ENCODE measurements at regions not wholly inside any gene's neighbourhood (a gene's known extent, or its start where the extent isn't known, plus 50 kb on each side); places are given as distances from the start of the nearest gene placed in this dataset.

DNA sequence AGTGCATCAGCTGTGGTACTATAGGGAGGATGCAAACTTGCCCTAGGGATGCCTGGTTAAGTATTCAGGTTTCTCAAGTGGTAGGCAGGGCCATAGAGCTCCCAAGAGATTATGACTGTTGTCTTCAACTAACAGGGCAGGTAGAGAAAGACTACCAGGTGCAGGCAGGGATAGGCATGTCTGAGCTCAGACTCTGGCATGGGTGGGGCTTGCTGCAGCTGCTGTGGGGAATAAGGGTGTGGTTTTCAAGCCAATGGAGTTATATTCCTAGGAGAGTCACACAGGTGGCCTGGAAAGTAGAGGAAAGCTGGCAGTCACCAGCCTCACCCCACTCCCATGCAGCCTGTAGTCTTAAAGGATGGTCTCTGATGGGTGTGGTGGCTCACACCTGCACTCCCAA, 673.4 kb upstream of the ADGRL4 start:
- Histone ChIP-seq H3K36me3 (ENCODE audit: control insufficient read depth in 4 of 4, insufficient read depth in 4 of 4, low read length in 4 of 4) (no peaks in the 10 kb centered on the region), H3K4me3 (no peak overlapping the region), H3K9ac (ENCODE audit: insufficient read depth in 1 of 2, low read length in 2 of 2) (no peak overlapping the region), H3K4me1 (ENCODE audit: control insufficient read depth in 5 of 5, insufficient read depth in 5 of 5, low read length in 5 of 5) (no peaks in the 10 kb centered on the region), H3K9me3 (ENCODE audit: control insufficient read depth in 4 of 4, insufficient read depth in 3 of 4, low read length in 3 of 4) (peaks cover 2 to 6% (median 4%) of the 10 kb centered on the region in 4 donors), H3K27ac (ENCODE audit: low read depth in 1 of 2, low read length in 1 of 2) (no peak overlapping the region), H3K27me3 (ENCODE audit: control insufficient read depth in 3 of 3, insufficient read depth in 3 of 3, low read length in 2 of 3) (no peaks in the 10 kb centered on the region)
- ATAC-seq (ENCODE audit: insufficient read depth, low FRiP score) = no peak
- DNase-seq = no peak
- TF ChIP-seq, protein P1, sequence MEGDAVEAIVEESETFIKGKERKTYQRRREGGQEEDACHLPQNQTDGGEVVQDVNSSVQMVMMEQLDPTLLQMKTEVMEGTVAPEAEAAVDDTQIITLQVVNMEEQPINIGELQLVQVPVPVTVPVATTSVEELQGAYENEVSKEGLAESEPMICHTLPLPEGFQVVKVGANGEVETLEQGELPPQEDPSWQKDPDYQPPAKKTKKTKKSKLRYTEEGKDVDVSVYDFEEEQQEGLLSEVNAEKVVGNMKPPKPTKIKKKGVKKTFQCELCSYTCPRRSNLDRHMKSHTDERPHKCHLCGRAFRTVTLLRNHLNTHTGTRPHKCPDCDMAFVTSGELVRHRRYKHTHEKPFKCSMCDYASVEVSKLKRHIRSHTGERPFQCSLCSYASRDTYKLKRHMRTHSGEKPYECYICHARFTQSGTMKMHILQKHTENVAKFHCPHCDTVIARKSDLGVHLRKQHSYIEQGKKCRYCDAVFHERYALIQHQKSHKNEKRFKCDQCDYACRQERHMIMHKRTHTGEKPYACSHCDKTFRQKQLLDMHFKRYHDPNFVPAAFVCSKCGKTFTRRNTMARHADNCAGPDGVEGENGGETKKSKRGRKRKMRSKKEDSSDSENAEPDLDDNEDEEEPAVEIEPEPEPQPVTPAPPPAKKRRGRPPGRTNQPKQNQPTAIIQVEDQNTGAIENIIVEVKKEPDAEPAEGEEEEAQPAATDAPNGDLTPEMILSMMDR (IDR thresholded peaks at IDR 0.05; ENCODE audit: control extremely low read depth, extremely low read depth) = no peak

DNA sequence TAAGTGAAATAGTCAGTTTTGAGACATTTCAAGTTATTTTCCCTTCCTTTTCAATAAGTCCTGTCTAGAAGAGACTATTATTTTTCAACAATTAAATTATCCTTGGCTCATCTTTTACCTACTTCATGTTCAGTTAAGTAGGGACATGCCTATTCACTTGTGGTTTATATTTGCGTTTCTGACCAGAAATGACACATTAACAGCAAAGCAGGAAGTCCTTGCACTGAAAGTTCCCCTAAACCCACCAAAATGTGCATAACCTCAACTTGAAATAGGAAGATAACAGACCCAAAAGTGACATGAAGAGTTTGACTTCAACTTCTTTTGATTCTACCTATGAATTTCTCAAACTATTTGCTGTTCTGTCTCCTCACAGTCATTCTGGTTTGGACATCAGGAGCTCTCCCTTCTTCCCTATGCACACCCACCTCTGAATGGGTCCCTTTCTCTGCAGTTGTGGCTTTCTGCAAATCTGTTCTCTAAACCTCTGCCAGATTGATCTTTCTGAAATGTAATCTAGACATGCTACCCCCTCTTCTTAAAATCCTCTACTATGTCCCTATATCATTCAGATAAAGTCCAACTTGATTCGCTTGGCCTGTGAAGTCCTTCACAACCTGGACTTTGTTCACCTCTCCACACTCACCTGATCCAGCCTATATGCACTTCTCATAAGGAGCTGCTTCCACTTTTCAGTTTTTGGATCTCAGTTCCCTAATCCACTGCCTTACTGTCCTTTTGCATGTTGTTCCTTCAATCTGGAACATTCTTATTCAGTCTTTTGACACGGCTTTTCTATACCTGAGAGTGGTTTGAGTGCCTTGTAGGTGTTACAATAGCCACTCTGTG, 661.5 kb upstream of the ADGRL4 start:
- WGBS, 2 donors = 55 to 68% methylated on average over 3 of the region's 3 CpGs
- ATAC-seq (ENCODE audit: insufficient read depth, low FRiP score) (no peak), DNase-seq (no peak)
- no peaks in the 10 kb centered on the region for H3K27me3 ChIP-seq (ENCODE audit: control insufficient read depth in 3 of 3, insufficient read depth in 3 of 3, low read length in 2 of 3)
- no peaks in the 10 kb centered on the region for H3K36me3 ChIP-seq (ENCODE audit: control insufficient read depth in 4 of 4, insufficient read depth in 4 of 4, low read length in 4 of 4)
- no peak overlapping the region for H3K27ac ChIP-seq (ENCODE audit: low read depth in 1 of 2, low read length in 1 of 2)
- TF ChIP-seq, protein P1 (IDR thresholded peaks at IDR 0.05; ENCODE audit: control extremely low read depth, extremely low read depth) = no peak
- H3K4me1 ChIP-seq (ENCODE audit: control insufficient read depth in 5 of 5, insufficient read depth in 5 of 5, low read length in 5 of 5) = no peaks in the 10 kb centered on the region
- H3K9me3 ChIP-seq (ENCODE audit: control insufficient read depth in 4 of 4, insufficient read depth in 3 of 4, low read length in 3 of 4) = no peaks in the 10 kb centered on the region
- H3K4me3 ChIP-seq = no peak overlapping the region
- H3K9ac ChIP-seq (ENCODE audit: insufficient read depth in 1 of 2, low read length in 2 of 2) = no peak overlapping the region

DNA sequence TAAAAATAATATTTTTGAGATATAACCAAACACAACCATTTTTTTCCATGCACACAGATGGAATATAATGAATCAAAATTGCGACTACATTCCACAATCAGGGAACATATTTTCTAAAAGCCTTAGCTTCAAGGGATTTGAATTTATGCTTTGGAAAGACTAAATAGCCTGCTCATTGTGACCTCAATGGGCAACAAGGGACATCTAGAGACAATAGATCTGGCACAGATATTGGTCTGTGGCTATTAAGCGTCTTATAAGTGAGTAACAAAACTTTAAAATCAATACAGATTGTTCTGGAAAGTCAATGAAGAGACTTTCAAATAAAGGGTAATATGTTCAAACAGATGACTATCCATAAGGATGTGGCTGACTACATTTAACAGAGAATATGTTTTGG, 660.6 kb upstream of the ADGRL4 start:
- no peaks in the 10 kb centered on the region for H3K4me1 ChIP-seq (ENCODE audit: control insufficient read depth in 5 of 5, insufficient read depth in 5 of 5, low read length in 5 of 5)
- H3K9me3 ChIP-seq (ENCODE audit: control insufficient read depth in 4 of 4, insufficient read depth in 3 of 4, low read length in 3 of 4) = no peaks in the 10 kb centered on the region
- 93 to 96% methylated on average over 2 of the region's 2 CpGs for whole genome bisulfite sequencing, 2 donors
- ATAC-seq (ENCODE audit: insufficient read depth, low FRiP score) (no peak), DNase-seq (no peak)
- H3K4me3 ChIP-seq = no peak overlapping the region
- H3K27ac ChIP-seq (ENCODE audit: low read depth in 1 of 2, low read length in 1 of 2) = no peak overlapping the region
- no peak overlapping the region for H3K9ac ChIP-seq (ENCODE audit: insufficient read depth in 1 of 2, low read length in 2 of 2)
- H3K36me3 ChIP-seq (ENCODE audit: control insufficient read depth in 4 of 4, insufficient read depth in 4 of 4, low read length in 4 of 4) = no peaks in the 10 kb centered on the region
- no peaks in the 10 kb centered on the region for H3K27me3 ChIP-seq (ENCODE audit: control insufficient read depth in 3 of 3, insufficient read depth in 3 of 3, low read length in 2 of 3)
- TF ChIP-seq, protein P1 (IDR thresholded peaks at IDR 0.05; ENCODE audit: control extremely low read depth, extremely low read depth) = no peak

DNA sequence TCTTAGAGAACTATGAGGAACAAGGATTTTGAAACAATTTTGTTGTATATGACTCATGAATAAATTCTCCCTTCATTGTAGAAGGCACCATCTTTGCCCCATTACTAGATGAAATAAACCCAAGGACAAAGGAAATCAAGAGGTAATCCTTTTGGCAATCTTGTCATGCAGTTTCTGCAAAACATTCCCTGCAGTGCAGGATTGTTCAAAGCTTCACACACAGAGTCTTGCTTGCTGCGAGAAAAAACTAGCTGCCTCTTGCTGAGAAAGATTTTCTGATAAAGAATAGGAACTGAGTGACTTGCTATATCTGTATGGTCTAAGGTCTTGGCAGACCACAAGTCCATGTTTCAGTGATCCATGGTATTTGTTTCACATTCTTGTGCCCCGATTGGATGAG, 657.4 kb upstream of the ADGRL4 start:
- TF ChIP-seq, protein P1 (IDR thresholded peaks at IDR 0.05; ENCODE audit: control extremely low read depth, extremely low read depth) = no peak

More for the DNA sequence above, 657.4 kb upstream of the ADGRL4 start:
- no peak for ATAC-seq (ENCODE audit: insufficient read depth, low FRiP score)
- no peak for DNase-seq
- Histone ChIP-seq H3K4me3 (no peak overlapping the region), H3K36me3 (ENCODE audit: control insufficient read depth in 4 of 4, insufficient read depth in 4 of 4, low read length in 4 of 4) (no peaks in the 10 kb centered on the region), H3K4me1 (ENCODE audit: control insufficient read depth in 5 of 5, insufficient read depth in 5 of 5, low read length in 5 of 5) (no peaks in the 10 kb centered on the region), H3K9ac (ENCODE audit: insufficient read depth in 1 of 2, low read length in 2 of 2) (no peak overlapping the region), H3K9me3 (ENCODE audit: control insufficient read depth in 4 of 4, insufficient read depth in 3 of 4, low read length in 3 of 4) (no peaks in the 10 kb centered on the region), H3K27ac (ENCODE audit: low read depth in 1 of 2, low read length in 1 of 2) (no peak overlapping the region), H3K27me3 (ENCODE audit: control insufficient read depth in 3 of 3, insufficient read depth in 3 of 3, low read length in 2 of 3) (no peaks in the 10 kb centered on the region)
- 51 to 63% methylated on average over 2 of the region's 2 CpGs for WGBS, 2 donors

Data from lung (tissue), 11 donors.